ENCODE measurements at regions not wholly inside any gene's neighbourhood (a gene's known extent, or its start where the extent isn't known, plus 50 kb on each side); places are given as distances from the start of the nearest gene placed in this dataset.

- TF ChIP-seq POLR2A (IDR thresholded peaks at IDR 0.05): no peak
- no peak for TF ChIP-seq CTCF (IDR thresholded peaks at IDR 0.05)
These were observed 293.9 kb downstream of the RAB28 start for GRCh38 chr4:13190093-13190721.
